SK-N-MC (cell line): ENCODE measurements at regions not wholly inside any gene's neighbourhood (a gene's known extent, or its start where the extent isn't known, plus 50 kb on each side); places are given as distances from the start of the nearest gene placed in this dataset.

Experiments used
- DNase-seq: peaks from one replicate; pipeline ENCODE4 v3.0.0-alpha.2; 2011; ENCODE audit warnings: low read depth, low spot score
- H3K27ac ChIP-seq: fragments of 200-600 bp; sonication (generic); 2 replicates; pipeline ENCODE4 v1.5.1; 2016; ENCODE audit warnings: mixed run types
- H3K36me3 ChIP-seq: fragments of 200-600 bp; sonication (generic); 2 replicates; pipeline ENCODE4 v1.6.1; 2017; ENCODE audit warnings: antibody characterized with exemption, low read length, mixed read lengths; ENCODE audit not compliant: insufficient read depth
- H3K4me3 ChIP-seq: fragments of 200-600 bp; sonication (generic); 2 replicates; pipeline ENCODE4 v1.5.1; 2016
- H3K9ac ChIP-seq: fragments of 200-600 bp; sonication (generic); 2 replicates; pipeline ENCODE4 v1.8.0; 2017; ENCODE audit warnings: mixed run types, mixed read lengths; ENCODE audit not compliant: insufficient read length
- H3K9me3 ChIP-seq: fragments of 200-600 bp; sonication (generic); 2 replicates; pipeline ENCODE4 v1.6.1; 2017; ENCODE audit warnings: low read depth, mild to moderate bottlenecking, antibody characterized with exemption, low read length, moderate library complexity, mixed read lengths
- EZH2 ChIP-seq: fragments of 200-600 bp; sonication (generic); IDR thresholded peaks from one replicate; pipeline ENCODE4 v1.6.1; 2017; ENCODE audit warnings: antibody characterized with exemption
- FOXP2 ChIP-seq: optimal IDR thresholded peaks from 2 replicates; pipeline ENCODE3; 2011; ENCODE audit warnings: mild to moderate bottlenecking, moderate library complexity; ENCODE audit not compliant: insufficient read depth; ENCODE audit errors: extremely low read length, control extremely low read depth
- POLR2AphosphoS5 ChIP-seq: IDR thresholded peaks from 2 replicates; pipeline ENCODE4 v1.6.1; 2012; ENCODE audit warnings: mild to moderate bottlenecking, low read depth, low read length, borderline replicate concordance

GRCh38 chr15:95131131-95131556, 899.8 kb downstream of the MCTP2 start:
- H3K27ac ChIP-seq = no peak overlapping the region
- no peaks in the 10 kb centered on the region for H3K36me3 ChIP-seq
- TF ChIP-seq POLR2AphosphoS5 = no peak
- TF ChIP-seq FOXP2 = no peak
- no peak for TF ChIP-seq EZH2
- no peak overlapping the region for H3K4me3 ChIP-seq
- DNase-seq = no peak
- no peaks in the 10 kb centered on the region for H3K9me3 ChIP-seq
- no peak overlapping the region for H3K9ac ChIP-seq

- DNase-seq = no peak
- H3K4me3 ChIP-seq = no peak overlapping the region
- H3K27ac ChIP-seq = no peak overlapping the region
- no peaks in the 10 kb centered on the region for H3K36me3 ChIP-seq
- no peak overlapping the region for H3K9ac ChIP-seq
- no peak for TF ChIP-seq FOXP2
- no peak for TF ChIP-seq POLR2AphosphoS5
- no peak for TF ChIP-seq EZH2
- H3K9me3 ChIP-seq = no peaks in the 10 kb centered on the region
Measured at GRCh38 chr15:95132774-95133173, 901.4 kb downstream of the MCTP2 start.

GRCh38 chr15:95134431-95135110, 903.2 kb downstream of the MCTP2 start:
- H3K4me3 ChIP-seq = no peak overlapping the region
- no peak for TF ChIP-seq POLR2AphosphoS5
- TF ChIP-seq FOXP2 = no peak
- no peak for TF ChIP-seq EZH2
- H3K9ac ChIP-seq = no peak overlapping the region
- no peak for DNase-seq
- no peak overlapping the region for H3K27ac ChIP-seq
- no peaks in the 10 kb centered on the region for H3K36me3 ChIP-seq
- no peaks in the 10 kb centered on the region for H3K9me3 ChIP-seq

GRCh38 chr15:95138604-95139270, 907.4 kb downstream of the MCTP2 start:
- DNase-seq = no peak
- Histone ChIP-seq H3K36me3 (no peaks in the 10 kb centered on the region), H3K27ac (no peak overlapping the region), H3K9me3 (no peaks in the 10 kb centered on the region), H3K9ac (no peak overlapping the region), H3K4me3 (no peak overlapping the region)
- TF ChIP-seq EZH2 (no peak), POLR2AphosphoS5 (no peak), FOXP2 (no peak)

- Histone ChIP-seq H3K9ac (no peak overlapping the region), H3K9me3 (no peaks in the 10 kb centered on the region), H3K4me3 (no peak overlapping the region), H3K36me3 (no peaks in the 10 kb centered on the region), H3K27ac (no peak overlapping the region)
- no peak for DNase-seq
- TF ChIP-seq FOXP2 (no peak), POLR2AphosphoS5 (no peak), EZH2 (no peak)
Measured at GRCh38 chr15:95141486-95141885, 910.1 kb downstream of the MCTP2 start.

GRCh38 chr15:95142531-95142930, 911.2 kb downstream of the MCTP2 start:
- no peak overlapping the region for H3K4me3 ChIP-seq
- H3K27ac ChIP-seq = no peak overlapping the region
- H3K9ac ChIP-seq = no peak overlapping the region
- DNase-seq = no peak
- no peaks in the 10 kb centered on the region for H3K9me3 ChIP-seq
- no peaks in the 10 kb centered on the region for H3K36me3 ChIP-seq
- TF ChIP-seq EZH2 (no peak), POLR2AphosphoS5 (no peak), FOXP2 (no peak)

- no peak overlapping the region for H3K9ac ChIP-seq
- no peak overlapping the region for H3K27ac ChIP-seq
- no peak for DNase-seq
- no peaks in the 10 kb centered on the region for H3K36me3 ChIP-seq
- TF ChIP-seq POLR2AphosphoS5 = no peak
- no peak for TF ChIP-seq EZH2
- TF ChIP-seq FOXP2 = no peak
- H3K9me3 ChIP-seq = no peaks in the 10 kb centered on the region
- no peak overlapping the region for H3K4me3 ChIP-seq
Measured at GRCh38 chr15:95146481-95146880, 915.1 kb downstream of the MCTP2 start.

- Histone ChIP-seq H3K27ac (no peak overlapping the region), H3K9me3 (no peaks in the 10 kb centered on the region), H3K9ac (no peak overlapping the region), H3K36me3 (no peaks in the 10 kb centered on the region), H3K4me3 (no peak overlapping the region)
- DNase-seq = no peak
- TF ChIP-seq FOXP2 (no peak), POLR2AphosphoS5 (no peak), EZH2 (no peak)
Measured at GRCh38 chr15:95148183-95148582, 916.8 kb downstream of the MCTP2 start.

- H3K36me3 ChIP-seq = no peaks in the 10 kb centered on the region
Measured at GRCh38 chr15:95149036-95149435, 917.7 kb downstream of the MCTP2 start.

More at GRCh38 chr15:95149036-95149435, 917.7 kb downstream of the MCTP2 start:
- H3K9me3 ChIP-seq = no peaks in the 10 kb centered on the region
- no peak overlapping the region for H3K4me3 ChIP-seq
- TF ChIP-seq FOXP2 (no peak), EZH2 (no peak), POLR2AphosphoS5 (no peak)
- DNase-seq = no peak
- H3K27ac ChIP-seq = no peak overlapping the region
- no peak overlapping the region for H3K9ac ChIP-seq
